IMR-90 (cell line): ENCODE measurements at regions not wholly inside any gene's neighbourhood (a gene's known extent, or its start where the extent isn't known, plus 50 kb on each side); places are given as distances from the start of the nearest gene placed in this dataset.

ENCODE experiments used
- ATAC-seq: fragments of 200-7000 bp; cut with Tn5 transposase; 2 replicates; pipeline ENCODE4 v1.9.1; 2020; ENCODE audit warnings: low read depth, mild to moderate bottlenecking, moderate library complexity
- BruUV-seq: library from RNA; stranded (reverse); fragments of 400-500 nt; replicated peaks from 2 replicates; lab custom pipeline; 2021; lab: Mats Ljungman, UMichigan
- CTCF ChIA-PET: fragments of 300-600 bp; formaldehyde crosslinking; extraction: SDS; loops from one replicate; lab custom pipeline; 2021; ENCODE audit warnings: antibody characterized with exemption; lab: Yijun Ruan, JAX
- POLR2A ChIA-PET: fragments of 300-600 bp; sonication (Branson Sonifier 250); formaldehyde crosslinking; loops from one replicate; lab custom pipeline; 2022; ENCODE audit warnings: antibody characterized with exemption; ENCODE audit not compliant: unreplicated experiment; lab: Charles Lee
- DNase-seq: peaks from one replicate; pipeline ENCODE4 v3.0.0; 2013
- H2AFZ ChIP-seq: replicated peaks from 2 replicates; pipeline ENCODE3; 2013; ENCODE audit warnings: low read length, mild to moderate bottlenecking; ENCODE audit not compliant: poor library complexity
- H2AK5ac ChIP-seq: 2 replicates; pipeline ENCODE4 v1.6.1; 2013; ENCODE audit warnings: low read depth, low read length, inconsistent platforms
- H2AK9ac ChIP-seq: replicated peaks from 2 replicates; pipeline ENCODE3; 2013; ENCODE audit warnings: mild to moderate bottlenecking, low read depth, low read length, moderate library complexity; ENCODE audit not compliant: poor library complexity
- H2BK120ac ChIP-seq: 2 replicates; pipeline ENCODE4 v1.6.1; 2013; ENCODE audit warnings: low read depth, low read length, inconsistent platforms
- H2BK15ac ChIP-seq: 3 replicates; pipeline ENCODE4 v1.6.1; 2013; ENCODE audit warnings: low read depth, low read length, inconsistent platforms
- H2BK20ac ChIP-seq: 2 replicates; pipeline ENCODE4 v1.6.1; 2013; ENCODE audit warnings: low read depth, mild to moderate bottlenecking, inconsistent platforms, low read length, moderate library complexity
- H2BK5ac ChIP-seq: 2 replicates; pipeline ENCODE4 v1.6.1; 2013; ENCODE audit warnings: mild to moderate bottlenecking, low read depth, low read length, inconsistent platforms; ENCODE audit not compliant: poor library complexity, severe bottlenecking
- H3K14ac ChIP-seq: replicated peaks from 2 replicates; pipeline ENCODE4 v1.6.1; 2013; ENCODE audit warnings: low read depth, low read length, inconsistent platforms
- H3K18ac ChIP-seq: 2 replicates; pipeline ENCODE4 v1.6.1; 2013; ENCODE audit warnings: low read depth, low read length, control low read depth
- H3K23ac ChIP-seq: 2 replicates; pipeline ENCODE4 v1.6.1; 2013; ENCODE audit warnings: low read depth, low read length, inconsistent platforms
- H3K27ac ChIP-seq: 2 replicates; pipeline ENCODE4 v1.5.1; 2013; ENCODE audit warnings: mild to moderate bottlenecking, control low read depth, low read length; ENCODE audit not compliant: insufficient read depth
- H3K27me3 ChIP-seq: 2 replicates; pipeline ENCODE4 v1.6.1; 2013; ENCODE audit warnings: low read length; ENCODE audit not compliant: control insufficient read depth, insufficient read depth
- H3K36me3 ChIP-seq: 2 replicates; pipeline ENCODE4 v1.6.1; 2013; ENCODE audit warnings: low read length, mixed read lengths; ENCODE audit not compliant: control insufficient read depth, insufficient read depth
- H3K4ac ChIP-seq: 2 replicates; pipeline ENCODE4 v1.6.1; 2013; ENCODE audit warnings: low read depth, low read length, inconsistent platforms
- H3K4me1 ChIP-seq: 2 replicates; pipeline ENCODE4 v1.6.1; 2013; ENCODE audit warnings: low read length, mixed read lengths; ENCODE audit not compliant: control insufficient read depth, insufficient read depth
- H3K4me2 ChIP-seq: 2 replicates; pipeline ENCODE4 v1.6.1; 2013; ENCODE audit warnings: low read depth, mild to moderate bottlenecking, control low read depth, low read length, moderate library complexity
- H3K4me3 ChIP-seq: 2 replicates; pipeline ENCODE4 v1.5.1; 2013; ENCODE audit warnings: low read depth, mild to moderate bottlenecking, control low read depth, low read length, moderate library complexity; ENCODE audit not compliant: insufficient read depth
- H3K56ac ChIP-seq: 2 replicates; pipeline ENCODE4 v1.6.1; 2013; ENCODE audit warnings: low read length, inconsistent platforms; ENCODE audit not compliant: insufficient read depth; ENCODE audit errors: extremely low read depth
- H3K79me1 ChIP-seq, 2 experiments: 2 replicates each; pipeline ENCODE4 v1.6.1; 2013; ENCODE audit warnings: low read length in 2 of 2, inconsistent platforms in 1 of 2, low read depth in 1 of 2
- H3K9ac ChIP-seq: 2 replicates; pipeline ENCODE4 v1.6.1; 2013; ENCODE audit warnings: low read depth, low read length, control low read depth
- H3K9me1 ChIP-seq: 2 replicates; pipeline ENCODE4 v1.6.1; 2013; ENCODE audit warnings: low read length, inconsistent platforms; ENCODE audit not compliant: insufficient read depth
- H3K9me3 ChIP-seq: 2 replicates; pipeline ENCODE4 v1.6.1; 2013; ENCODE audit warnings: low read length; ENCODE audit not compliant: control insufficient read depth, insufficient read depth
- H4K20me1 ChIP-seq: 2 replicates; pipeline ENCODE4 v1.6.1; 2013; ENCODE audit warnings: low read length, inconsistent platforms; ENCODE audit not compliant: insufficient read depth
- H4K5ac ChIP-seq: 2 replicates; pipeline ENCODE4 v1.6.1; 2013; ENCODE audit warnings: mild to moderate bottlenecking, low read depth, low read length, control low read depth
- H4K8ac ChIP-seq, 2 experiments: 2 replicates each; pipeline ENCODE4 v1.6.1; 2013; ENCODE audit warnings: low read depth in 2 of 2, low read length in 2 of 2, control low read depth in 1 of 2, inconsistent platforms in 1 of 2
- H4K91ac ChIP-seq: 2 replicates; pipeline ENCODE4 v1.6.1; 2013; ENCODE audit warnings: low read depth, low read length, inconsistent platforms; ENCODE audit not compliant: insufficient read depth
- NFE2L2 ChIP-seq: fragments of 150-350 bp; IDR thresholded peaks from 2 replicates; pipeline ENCODE4 v1.6.1; 2016; ENCODE audit warnings: low read depth, mild to moderate bottlenecking, low read length
- RAD21 ChIP-seq: IDR thresholded peaks from 2 replicates; pipeline ENCODE4 v1.6.1; 2012; ENCODE audit warnings: low read length, improper control_type of control experiment
- RCOR1 ChIP-seq: IDR thresholded peaks from 2 replicates; pipeline ENCODE4 v1.6.1; 2012; ENCODE audit warnings: mild to moderate bottlenecking, low read length, improper control_type of control experiment; ENCODE audit not compliant: insufficient replicate concordance
- RFX5 ChIP-seq: IDR thresholded peaks from 2 replicates; pipeline ENCODE4 v1.8.0; 2012; ENCODE audit warnings: low read depth, mild to moderate bottlenecking, low read length, moderate library complexity
- WGBS, 2 experiments: methylation state at CpG; one replicate each; pipeline versions ENCODE4 v1.1.5 to v1.1.7; 2013; ENCODE audit warnings: missing lambda C conversion rate in 2 of 2; ENCODE audit not compliant: insufficient read length in 1 of 2; ENCODE audit errors: extremely low coverage in 2 of 2; 5-methylcytosine and 5-hydroxymethylcytosine counted together
- dilution Hi-C: fragments of 300-500 bp; cut with HindIII; formaldehyde crosslinking; loops from one replicate; pipeline ENCODE4 v1.14.3; 2018; ENCODE audit warnings: low sequenced_read_pairs; ENCODE audit not compliant: unreplicated experiment
- in situ Hi-C: fragments of 300-500 bp; cut with MboI; formaldehyde crosslinking; loops from 3 replicates; pipeline ENCODE4 v1.14.3; 2019; ENCODE audit warnings: low sequenced_read_pairs, inconsistent platforms, mixed read lengths
- intact Hi-C: fragments of 100-400 bp; cut with micrococcal nuclease; formaldehyde crosslinking; loops from 2 replicates; pipeline ENCODE4 v1.10.0; 2022
- TF ChIP-seq, protein P1 (sequence below): fragments of 150-350 bp; IDR thresholded peaks from 2 replicates; pipeline ENCODE4 v1.6.1; 2017; ENCODE audit warnings: mild to moderate bottlenecking, antibody characterized with exemption, low read length, low read depth
- TF ChIP-seq, protein P2 (sequence below): conservative IDR thresholded peaks from 2 replicates; pipeline ENCODE4 v1.5.1; 2012; ENCODE audit warnings: mild to moderate bottlenecking, low read depth, low read length, improper control_type of control experiment

DNA sequence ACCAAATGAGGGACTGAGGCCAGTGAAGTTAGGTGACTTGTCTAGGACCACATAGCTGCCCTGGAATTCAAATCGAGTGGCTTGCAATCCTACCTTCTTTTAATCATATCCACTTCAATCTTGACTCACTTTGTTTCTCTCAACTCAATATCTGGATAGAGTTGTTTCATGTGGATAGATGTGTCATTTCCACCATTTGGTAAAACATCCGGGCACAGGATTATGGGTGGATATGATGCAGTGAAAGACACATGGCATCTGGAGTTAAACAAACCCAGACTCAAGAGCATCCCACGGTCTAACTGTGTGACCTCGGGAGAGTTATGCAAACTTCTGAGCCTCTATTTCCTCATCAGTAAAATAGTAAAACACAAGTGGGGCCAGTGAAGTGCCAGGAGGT, 103.6 kb upstream of the CNKSR3 start:
- Histone ChIP-seq H3K4me1 (peaks cover 6% of the 10 kb centered on the region; the same call in 1 of the 2 replicates), H3K14ac (no peak overlapping the region), H2BK5ac (no peak overlapping the region), H3K9me1 (peaks cover 3% of the 10 kb centered on the region; the same call in 1 of the 2 replicates), H4K91ac (no peak overlapping the region), H4K20me1 (no peaks in the 10 kb centered on the region), H3K18ac (no peak overlapping the region), H2BK120ac (no peak overlapping the region), H3K27ac (no peak overlapping the region), H2AK9ac (no peak overlapping the region), H2BK20ac (no peak overlapping the region), H3K9me3 (no peaks in the 10 kb centered on the region), H3K23ac (no peak overlapping the region), H2BK15ac (no peak overlapping the region), H3K9ac (no peak overlapping the region), H3K79me1 (no peaks in the 10 kb centered on the region), H3K36me3 (no peaks in the 10 kb centered on the region), H2AFZ (no peak overlapping the region), H3K4ac (no peak overlapping the region), H4K8ac (no peak overlapping the region), H3K4me3 (no peak overlapping the region), H4K5ac (no peak overlapping the region), H2AK5ac (no peak overlapping the region), H3K27me3 (no peaks in the 10 kb centered on the region), H3K4me2 (no peak overlapping the region), H3K56ac (no peak overlapping the region)
- POLR2A ChIA-PET, result no interaction called here
- ATAC-seq (no peak), DNase-seq (peak; percentile 22)
- dilution Hi-C loops, result no loop called here
- in situ Hi-C loops, result no loop called here
- no TSS peak for BruUV-seq
- intact Hi-C loops, result no loop called here
- TF ChIP-seq, protein P1, sequence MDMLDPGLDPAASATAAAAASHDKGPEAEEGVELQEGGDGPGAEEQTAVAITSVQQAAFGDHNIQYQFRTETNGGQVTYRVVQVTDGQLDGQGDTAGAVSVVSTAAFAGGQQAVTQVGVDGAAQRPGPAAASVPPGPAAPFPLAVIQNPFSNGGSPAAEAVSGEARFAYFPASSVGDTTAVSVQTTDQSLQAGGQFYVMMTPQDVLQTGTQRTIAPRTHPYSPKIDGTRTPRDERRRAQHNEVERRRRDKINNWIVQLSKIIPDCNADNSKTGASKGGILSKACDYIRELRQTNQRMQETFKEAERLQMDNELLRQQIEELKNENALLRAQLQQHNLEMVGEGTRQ, result no peak
- TF ChIP-seq RCOR1 (no peak), NFE2L2 (no peak), RAD21 (no peak), RFX5 (no peak)
- TF ChIP-seq, protein P2, sequence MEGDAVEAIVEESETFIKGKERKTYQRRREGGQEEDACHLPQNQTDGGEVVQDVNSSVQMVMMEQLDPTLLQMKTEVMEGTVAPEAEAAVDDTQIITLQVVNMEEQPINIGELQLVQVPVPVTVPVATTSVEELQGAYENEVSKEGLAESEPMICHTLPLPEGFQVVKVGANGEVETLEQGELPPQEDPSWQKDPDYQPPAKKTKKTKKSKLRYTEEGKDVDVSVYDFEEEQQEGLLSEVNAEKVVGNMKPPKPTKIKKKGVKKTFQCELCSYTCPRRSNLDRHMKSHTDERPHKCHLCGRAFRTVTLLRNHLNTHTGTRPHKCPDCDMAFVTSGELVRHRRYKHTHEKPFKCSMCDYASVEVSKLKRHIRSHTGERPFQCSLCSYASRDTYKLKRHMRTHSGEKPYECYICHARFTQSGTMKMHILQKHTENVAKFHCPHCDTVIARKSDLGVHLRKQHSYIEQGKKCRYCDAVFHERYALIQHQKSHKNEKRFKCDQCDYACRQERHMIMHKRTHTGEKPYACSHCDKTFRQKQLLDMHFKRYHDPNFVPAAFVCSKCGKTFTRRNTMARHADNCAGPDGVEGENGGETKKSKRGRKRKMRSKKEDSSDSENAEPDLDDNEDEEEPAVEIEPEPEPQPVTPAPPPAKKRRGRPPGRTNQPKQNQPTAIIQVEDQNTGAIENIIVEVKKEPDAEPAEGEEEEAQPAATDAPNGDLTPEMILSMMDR, result no peak
- no CpG with 5 or more reads among the region's 4 CpGs for WGBS, 2 experiments
- CTCF ChIA-PET, result interaction anchor here (1.1 kb wide), 1 partner anchor 77 kb away, joined by 3 read pairs; no protein-coding TSS in a partner anchor
